Ovary (tissue), 7 donors: ENCODE measurements at regions not wholly inside any gene's neighbourhood (a gene's known extent, or its start where the extent isn't known, plus 50 kb on each side); places are given as distances from the start of the nearest gene placed in this dataset.
"Not testable (repeated sequence)": the region's sequence is repeated elsewhere in the genome, so short reads cannot be mapped to it uniquely, and the experiment has no call there.

Experiments
- DNase-seq, 5 donors: peaks; one replicate each; pipeline ENCODE4 v3.0.0-alpha.2; 2019 to 2020
- H3K27ac ChIP-seq, 2 donors: fragments of 200-600 bp; one replicate each; pipeline versions ENCODE4 v1.5.1 to v1.8.0; 2019 to 2022
- H3K27me3 ChIP-seq: fragments of 200-600 bp; one replicate; pipeline ENCODE4 v1.8.0; 2022
- H3K36me3 ChIP-seq: fragments of 200-600 bp; sonication (generic); one replicate; pipeline ENCODE4 v1.5.1; 2019
- H3K4me1 ChIP-seq: one replicate; pipeline ENCODE4 v1.8.1; 2013; ENCODE audit warnings: mild to moderate bottlenecking, moderate library complexity; ENCODE audit not compliant: insufficient read depth
- H3K4me3 ChIP-seq: fragments of 200-600 bp; sonication (generic); one replicate; pipeline ENCODE4 v1.5.1; 2017
- H3K9me3 ChIP-seq, 2 donors: fragments of 200-600 bp in 1 of 2; sonication (generic) in 1 of 2; one replicate each; pipeline versions ENCODE4 v1.5.1 to v1.8.1; 2013 to 2019; ENCODE audit warnings: mild to moderate bottlenecking in 1 of 2, moderate library complexity in 1 of 2
- EP300 ChIP-seq: sonication (generic); formaldehyde crosslinking; IDR thresholded peaks from one replicate; pipeline ENCODE4 v1.6.1; 2017; ENCODE audit warnings: antibody characterized with exemption
- POLR2A ChIP-seq: fragments of 450-650 bp; IDR thresholded peaks from one replicate; pipeline ENCODE4 v1.6.1; 2017; ENCODE audit warnings: antibody characterized with exemption, mild to moderate bottlenecking, moderate library complexity
- WGBS, 3 donors: extraction: QIAGEN DNeasy Blood & Tissue Kit in 1 of 3; methylation state at CpG; one replicate each; pipeline versions ENCODE4 v1.1.5 to v1.1.7; 2013 to 2017; 5-methylcytosine and 5-hydroxymethylcytosine counted together
- intact Hi-C, 4 donors: fragments of 100-400 bp; cut with DNase I; formaldehyde crosslinking; loops; one replicate each; pipeline versions ENCODE4 v1.11.0 to v1.15.1; 2022 to 2023
- TF ChIP-seq, protein P1 (sequence below), 3 donors: fragments of 450-650 bp in 2 of 3; fragments of 200-600 bp in 1 of 3; IDR thresholded peaks; one replicate each; pipeline versions ENCODE4 v1.5.1 to v1.8.0; 2016 to 2022; ENCODE audit warnings: antibody characterized with exemption in 3 of 3, mild to moderate bottlenecking in 1 of 3
- donor health status: DM: no; HTN: no; CAD: no; lungs with moderate emphysema.
- donor health status: DM: no; HTN: no; CAD: no.
- donor health status: Bipolar disorder and iron deficiency.
- donor health status: DM: no; HTN: no; CAD: no.
- donor health status: DM: yes; HTN: yes; CAD: no.

DNA sequence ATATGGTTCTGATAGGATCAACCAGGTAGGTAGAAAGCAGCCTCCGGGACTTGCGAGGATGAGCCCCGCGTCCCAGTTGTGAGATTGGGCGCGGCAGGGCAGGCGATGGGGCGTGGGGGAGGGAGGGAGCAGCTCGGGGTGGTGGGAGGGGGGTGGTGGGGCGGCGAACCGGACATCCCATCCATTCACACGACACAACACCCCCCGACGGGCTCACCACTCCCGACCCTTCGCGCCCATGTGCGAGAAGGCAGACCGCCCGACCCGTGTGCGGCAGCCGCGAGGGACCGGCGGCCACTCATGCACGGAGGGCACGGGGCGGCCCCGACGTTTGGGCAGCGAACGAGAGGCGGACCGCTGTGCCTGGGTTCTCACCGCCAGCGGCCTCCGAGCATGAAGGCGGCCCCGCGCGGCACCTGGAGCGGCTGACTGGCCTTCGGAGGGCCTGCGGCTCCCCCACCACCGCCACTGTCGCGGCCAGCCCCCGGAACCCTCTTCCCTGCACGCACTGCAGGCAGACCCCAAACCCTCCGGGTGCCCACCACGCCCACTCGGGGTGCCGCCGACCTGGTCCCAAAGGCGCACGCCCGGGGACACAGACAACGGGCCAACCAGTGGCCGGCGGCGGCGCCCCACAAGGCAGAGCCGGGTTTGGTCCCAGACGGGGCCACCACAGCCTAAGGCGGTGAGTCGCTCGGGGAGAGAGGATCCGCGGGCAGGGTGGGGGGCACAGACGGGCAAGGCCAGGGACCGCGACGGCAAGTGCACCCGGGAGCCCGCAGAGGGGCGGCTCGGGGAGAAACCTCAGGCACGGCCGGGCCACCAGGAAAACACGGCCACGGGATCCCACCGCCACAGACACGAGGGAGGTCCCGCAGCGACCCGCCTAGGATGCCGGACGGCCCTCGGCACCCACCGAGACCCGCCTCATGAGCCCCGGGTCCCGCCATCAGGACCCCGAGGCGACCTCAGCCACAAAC is 769.2 kb upstream of the DEFB115 start:
- Histone ChIP-seq H3K36me3 (no peaks in the 10 kb centered on the region), H3K4me1 (no peaks in the 10 kb centered on the region), H3K9me3 (peaks cover 0 to 9% of the 10 kb centered on the region in 2 donors), H3K27me3 (no peaks in the 10 kb centered on the region), H3K4me3 (no peak overlapping the region), H3K27ac (no peak overlapping the region)
- DNase-seq = no peak
- intact Hi-C loops = no loop called here
- 49 to 79% (median 52%) methylated on average over 82 to 97 of the region's 97 CpGs for WGBS, 3 donors
- no peak for TF ChIP-seq EP300
- TF ChIP-seq POLR2A = no peak

DNA sequence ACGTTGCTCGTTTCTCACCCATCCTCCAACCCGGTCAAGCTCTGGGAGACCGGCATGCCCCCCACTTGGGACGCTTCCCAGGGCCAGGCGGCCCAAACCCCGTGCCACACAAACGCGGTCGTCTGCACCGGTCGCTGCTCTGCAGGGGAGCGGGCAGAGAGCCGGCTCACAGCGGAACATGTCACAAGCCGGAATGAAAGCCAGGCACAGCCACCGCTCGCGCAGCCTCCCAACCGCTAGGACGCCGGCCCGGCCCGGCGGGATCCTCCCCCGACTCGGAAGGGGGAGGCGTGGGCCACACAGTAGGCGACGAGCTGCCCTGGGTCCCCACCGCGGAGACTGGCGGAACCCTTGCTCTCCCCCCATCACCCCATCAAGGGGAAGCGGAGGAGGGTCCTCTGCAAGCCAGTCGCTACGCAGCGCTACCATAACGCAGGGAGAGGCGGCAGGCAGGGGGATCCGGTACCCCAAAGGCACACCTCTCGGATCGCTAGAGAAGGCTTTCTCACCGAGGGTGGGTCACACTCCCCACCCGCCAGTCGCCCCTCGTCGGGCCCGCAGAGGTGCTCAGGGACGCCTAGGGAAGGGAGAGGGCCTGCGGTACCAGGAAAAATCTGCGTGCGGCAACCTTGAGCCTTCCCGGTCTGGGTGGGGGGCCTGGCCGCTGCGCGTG is 768.4 kb upstream of the DEFB115 start:
- TF ChIP-seq EP300 (no peak), POLR2A (no peak)
- TF ChIP-seq, protein P1, sequence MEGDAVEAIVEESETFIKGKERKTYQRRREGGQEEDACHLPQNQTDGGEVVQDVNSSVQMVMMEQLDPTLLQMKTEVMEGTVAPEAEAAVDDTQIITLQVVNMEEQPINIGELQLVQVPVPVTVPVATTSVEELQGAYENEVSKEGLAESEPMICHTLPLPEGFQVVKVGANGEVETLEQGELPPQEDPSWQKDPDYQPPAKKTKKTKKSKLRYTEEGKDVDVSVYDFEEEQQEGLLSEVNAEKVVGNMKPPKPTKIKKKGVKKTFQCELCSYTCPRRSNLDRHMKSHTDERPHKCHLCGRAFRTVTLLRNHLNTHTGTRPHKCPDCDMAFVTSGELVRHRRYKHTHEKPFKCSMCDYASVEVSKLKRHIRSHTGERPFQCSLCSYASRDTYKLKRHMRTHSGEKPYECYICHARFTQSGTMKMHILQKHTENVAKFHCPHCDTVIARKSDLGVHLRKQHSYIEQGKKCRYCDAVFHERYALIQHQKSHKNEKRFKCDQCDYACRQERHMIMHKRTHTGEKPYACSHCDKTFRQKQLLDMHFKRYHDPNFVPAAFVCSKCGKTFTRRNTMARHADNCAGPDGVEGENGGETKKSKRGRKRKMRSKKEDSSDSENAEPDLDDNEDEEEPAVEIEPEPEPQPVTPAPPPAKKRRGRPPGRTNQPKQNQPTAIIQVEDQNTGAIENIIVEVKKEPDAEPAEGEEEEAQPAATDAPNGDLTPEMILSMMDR (IDR thresholded peaks at IDR 0.05) = no peak
- Histone ChIP-seq H3K4me3 (no peak overlapping the region), H3K4me1 (no peaks in the 10 kb centered on the region), H3K36me3 (no peaks in the 10 kb centered on the region), H3K27me3 (no peaks in the 10 kb centered on the region), H3K9me3 (peaks cover 0 to 9% of the 10 kb centered on the region in 2 donors), H3K27ac (no peak overlapping the region)
- WGBS, 3 donors = 37 to 67% (median 48%) methylated on average over 31 to 56 of the region's 56 CpGs
- DNase-seq = no peak
- intact Hi-C loops = no loop called here

DNA sequence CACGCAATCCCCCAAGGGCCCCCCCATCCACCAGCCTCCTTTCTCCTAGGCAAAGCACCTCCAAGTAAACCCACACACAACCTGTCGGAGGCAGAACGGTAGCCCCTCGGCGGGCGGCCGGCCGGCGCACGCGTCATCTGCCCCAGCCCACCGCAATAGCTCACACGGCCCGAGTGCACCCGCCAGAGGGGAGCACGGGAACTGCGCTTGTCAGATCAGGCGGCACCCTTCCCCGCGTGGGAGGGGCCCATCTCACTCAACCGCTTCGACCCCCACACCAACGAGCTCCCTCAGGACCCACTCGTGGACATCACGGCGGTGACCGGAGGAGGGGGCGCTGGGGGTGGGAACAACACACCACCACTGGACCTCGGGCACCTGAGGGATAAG is 767.9 kb upstream of the DEFB115 start:
- H3K4me3 ChIP-seq = no peak overlapping the region

DNA sequence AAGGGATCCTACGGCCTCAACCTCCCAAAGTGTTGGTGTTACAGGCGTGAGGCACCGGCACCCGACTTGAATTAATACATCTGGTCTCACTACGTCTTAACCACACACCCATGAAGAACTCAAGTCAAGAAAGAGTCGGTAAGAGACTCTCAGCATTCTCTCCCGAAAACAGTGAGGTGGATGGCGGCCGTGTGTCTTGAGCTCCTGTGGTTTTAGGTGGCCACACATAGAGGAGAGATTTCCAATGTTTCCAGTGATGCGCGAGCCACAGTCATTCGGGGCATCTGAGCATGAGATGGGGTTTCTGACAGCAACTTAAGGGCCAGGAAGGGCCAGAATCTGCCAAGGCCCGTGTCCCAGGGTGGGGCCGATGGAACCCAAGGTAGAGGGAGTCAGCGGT is 766.4 kb upstream of the DEFB115 start:
- no peaks in the 10 kb centered on the region for H3K4me1 ChIP-seq
- H3K9me3 ChIP-seq = peaks cover 0 to 9% of the 10 kb centered on the region in 2 donors
- 84 to 90% (median 89%) methylated on average over 15 of the region's 15 CpGs for WGBS, 3 donors
- H3K27me3 ChIP-seq = no peaks in the 10 kb centered on the region
- DNase-seq = peak in 1 of 5 donors; percentile 8
- no peak overlapping the region for H3K4me3 ChIP-seq
- no peaks in the 10 kb centered on the region for H3K36me3 ChIP-seq
- TF ChIP-seq, protein P1 (IDR thresholded peaks at IDR 0.05) = no peak
- no peak for TF ChIP-seq EP300
- TF ChIP-seq POLR2A = no peak
- intact Hi-C loops = no loop called here
- H3K27ac ChIP-seq = no peak overlapping the region

More for the DNA sequence above, 767.9 kb upstream of the DEFB115 start:
- WGBS, 3 donors = 50 to 82% (median 67%) methylated on average over 22 to 29 of the region's 29 CpGs
- Histone ChIP-seq H3K9me3 (peaks cover 0 to 9% of the 10 kb centered on the region in 2 donors), H3K27me3 (no peaks in the 10 kb centered on the region), H3K36me3 (no peaks in the 10 kb centered on the region), H3K4me1 (no peaks in the 10 kb centered on the region), H3K27ac (no peak overlapping the region)
- no peak for DNase-seq
- intact Hi-C loops = no loop called here
- TF ChIP-seq EP300 (no peak), POLR2A (no peak)
- TF ChIP-seq, protein P1 (IDR thresholded peaks at IDR 0.05) = no peak

DNA sequence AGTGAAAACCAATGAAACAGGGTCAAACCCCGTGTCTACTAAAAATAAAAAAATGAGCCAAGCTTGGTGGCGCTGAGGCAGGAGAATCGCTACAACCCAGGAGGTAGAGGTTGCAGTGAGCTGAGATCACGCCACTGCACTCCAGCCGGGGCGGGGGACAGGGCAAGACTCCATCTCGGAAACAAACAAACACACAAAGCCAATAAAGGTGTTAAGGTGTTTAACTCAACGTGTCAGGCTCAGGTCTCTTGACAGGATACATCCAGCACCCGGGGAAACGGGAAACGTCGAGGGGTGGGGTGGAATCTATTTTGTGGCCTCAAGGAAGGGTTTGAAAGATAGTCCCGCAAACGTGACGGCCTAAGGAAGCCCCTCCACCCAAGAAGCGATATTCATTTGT is 760.8 kb upstream of the DEFB115 start:
- H3K9me3 ChIP-seq, H3K4me3 ChIP-seq, H3K27ac ChIP-seq, intact Hi-C loops, H3K4me1 ChIP-seq, H3K36me3 ChIP-seq, DNase-seq, H3K27me3 ChIP-seq: not testable (repeated sequence)
- WGBS, 3 donors = 86 to 91% (median 88%) methylated on average over 16 of the region's 16 CpGs

DNA sequence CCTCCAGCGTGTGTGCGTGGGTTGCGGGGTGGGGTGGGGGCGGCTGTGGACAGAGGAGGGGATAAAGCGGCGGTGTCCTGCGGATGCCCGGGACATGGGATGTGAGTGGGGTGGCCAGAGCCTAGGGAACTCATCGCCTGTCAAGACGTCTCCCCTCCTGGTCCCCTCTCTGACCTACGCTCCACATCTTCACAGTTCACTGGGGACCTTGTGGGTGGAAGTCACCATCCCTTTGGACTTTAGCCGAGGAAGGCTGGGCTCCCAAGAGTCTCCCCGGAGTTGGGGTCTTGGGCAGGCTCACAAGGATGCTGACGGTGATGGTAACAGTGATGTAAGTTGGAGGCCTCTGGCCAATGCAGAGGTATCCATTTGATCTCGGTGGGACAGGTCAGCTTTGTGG is 760.3 kb upstream of the DEFB115 start:
- H3K27me3 ChIP-seq, H3K27ac ChIP-seq, H3K4me3 ChIP-seq, intact Hi-C loops, H3K36me3 ChIP-seq, H3K4me1 ChIP-seq, H3K9me3 ChIP-seq: not testable (repeated sequence)
- 86 to 96% (median 89%) methylated on average over 15 of the region's 15 CpGs for WGBS, 3 donors
- peak in 1 of 5 donors; percentile 13 for DNase-seq
